Occipital lobe (tissue), 1 donor: ENCODE measurements at regions not wholly inside any gene's neighbourhood (a gene's known extent, or its start where the extent isn't known, plus 50 kb on each side); places are given as distances from the start of the nearest gene placed in this dataset.

Experiments
- DNase-seq: peaks from one replicate; lab custom pipeline; 2025; lab: John Stamatoyannopoulos, UW

GRCh38 chr1:56074007-56074651 lies 505.2 kb downstream of the PLPP3 start:
- DNase-seq: no peak

GRCh38 chr1:56073614-56074006 lies 505.8 kb downstream of the PLPP3 start:
- no peak for DNase-seq

DNA sequence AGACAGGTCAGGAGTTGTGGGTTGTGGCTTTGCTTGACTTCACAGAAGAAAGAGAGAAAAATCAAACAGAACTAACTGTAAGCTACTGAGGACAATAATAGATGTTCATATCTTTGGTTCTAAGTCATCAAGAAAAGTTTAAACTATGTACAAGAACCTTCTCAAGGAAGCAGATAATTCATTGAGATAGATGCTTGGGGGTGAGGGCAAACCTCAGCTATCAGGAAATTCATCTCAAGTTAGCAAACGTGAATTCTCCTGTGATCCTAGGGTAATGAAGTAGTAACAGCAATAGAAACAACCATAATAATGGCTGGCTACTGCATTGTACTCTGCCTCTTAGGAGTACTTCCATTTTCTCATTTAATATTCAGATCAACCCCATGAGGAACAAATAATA lies 506.2 kb downstream of the PLPP3 start:
- DNase-seq: no peak

DNA sequence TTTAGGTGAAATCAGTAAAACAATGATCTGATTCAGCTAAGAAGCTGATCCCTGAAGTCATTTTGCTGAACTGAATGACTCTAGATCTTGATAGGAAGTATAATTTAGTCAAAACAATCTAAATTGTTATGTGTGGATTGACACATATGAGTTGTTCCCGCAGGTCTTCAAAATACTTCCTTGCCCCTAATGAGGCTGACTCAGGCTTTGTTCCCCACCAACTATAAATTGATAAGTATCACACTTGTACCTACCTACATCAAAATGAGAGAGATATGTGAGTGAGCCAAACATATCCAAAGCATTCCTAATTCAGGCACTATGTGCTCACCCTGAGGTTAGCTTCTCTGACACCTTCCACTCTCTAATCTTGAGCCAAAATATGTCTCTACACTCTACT lies 507.1 kb downstream of the PLPP3 start:
- no peak for DNase-seq

DNA sequence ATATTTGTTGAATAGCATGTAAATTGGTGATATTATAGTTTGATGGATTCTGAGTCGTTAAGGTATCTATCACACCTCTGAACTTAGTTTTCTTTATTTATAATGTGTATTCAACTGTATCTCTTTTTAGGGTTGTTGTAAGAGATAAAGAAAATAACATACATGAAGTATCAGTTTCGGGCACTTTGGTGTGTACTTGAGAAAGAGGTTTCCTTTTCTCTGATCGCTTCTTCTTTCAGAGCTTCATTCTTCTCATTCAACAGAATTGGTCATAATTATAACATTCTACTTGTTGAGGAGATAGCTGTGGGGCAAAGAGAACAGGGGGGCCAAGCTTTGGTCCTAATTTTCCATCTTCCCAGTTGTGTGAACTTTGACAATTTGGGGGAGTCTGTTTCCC lies 508.0 kb downstream of the PLPP3 start:
- no peak for DNase-seq

DNA sequence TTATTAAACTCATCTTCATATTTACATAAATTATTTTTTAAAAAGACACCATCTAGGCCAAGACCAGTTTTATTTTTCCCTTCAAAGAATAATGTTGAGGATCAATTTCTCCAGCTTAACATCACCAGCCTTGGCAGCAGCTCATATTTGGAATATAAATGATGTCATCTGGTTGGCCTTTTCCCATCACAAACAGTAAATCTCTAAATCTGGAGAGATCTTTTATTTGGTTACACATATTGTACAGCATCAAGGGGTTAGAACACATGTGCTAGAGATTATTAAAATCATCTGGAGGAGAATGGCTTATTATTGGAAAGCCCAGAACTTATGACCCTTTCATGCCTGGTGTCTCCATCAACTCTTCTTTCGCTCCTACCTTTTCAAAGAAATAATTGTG lies 508.8 kb downstream of the PLPP3 start:
- DNase-seq: no peak

DNA sequence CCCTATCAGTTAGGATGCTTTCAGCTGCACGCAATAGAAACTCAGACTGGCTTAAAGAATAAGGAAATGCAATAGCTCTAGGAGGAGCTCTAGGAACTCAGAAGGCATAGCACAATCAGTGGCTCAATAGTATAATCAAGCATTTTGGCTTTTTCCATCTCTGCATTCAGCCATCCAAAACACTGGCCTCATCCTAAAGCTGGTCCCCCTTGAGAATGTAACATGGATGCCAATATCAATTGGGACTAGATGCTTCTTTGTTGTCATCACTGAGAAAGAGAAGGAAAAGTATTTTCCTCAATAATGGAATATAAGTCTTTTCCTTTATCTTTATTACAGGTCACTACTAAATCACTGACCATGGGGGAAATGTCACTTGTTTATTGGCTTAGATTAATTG lies 509.5 kb downstream of the PLPP3 start:
- no peak for DNase-seq

- no peak for DNase-seq
These were observed 510.5 kb downstream of the PLPP3 start for GRCh38 chr1:56068908-56069307.

DNA sequence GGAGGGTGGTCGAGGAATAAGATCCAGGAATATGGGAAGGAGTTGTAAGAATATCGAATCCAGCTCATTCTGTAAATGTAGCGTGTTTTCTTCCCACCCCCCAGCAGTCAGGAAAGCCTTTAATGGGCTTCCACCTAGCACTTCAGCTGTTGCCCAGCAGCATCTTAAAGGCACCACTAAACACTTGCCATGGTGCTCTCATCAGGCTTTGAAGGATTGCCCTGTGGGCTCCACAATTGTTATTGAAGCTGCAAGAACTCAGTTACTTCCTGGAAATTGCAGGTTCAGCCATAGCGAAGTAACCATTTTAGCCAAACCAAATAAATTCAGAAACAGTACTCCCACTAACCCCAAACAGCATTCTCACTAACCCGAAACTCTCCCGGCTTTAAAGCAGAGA lies 511.2 kb downstream of the PLPP3 start:
- DNase-seq: no peak

DNA sequence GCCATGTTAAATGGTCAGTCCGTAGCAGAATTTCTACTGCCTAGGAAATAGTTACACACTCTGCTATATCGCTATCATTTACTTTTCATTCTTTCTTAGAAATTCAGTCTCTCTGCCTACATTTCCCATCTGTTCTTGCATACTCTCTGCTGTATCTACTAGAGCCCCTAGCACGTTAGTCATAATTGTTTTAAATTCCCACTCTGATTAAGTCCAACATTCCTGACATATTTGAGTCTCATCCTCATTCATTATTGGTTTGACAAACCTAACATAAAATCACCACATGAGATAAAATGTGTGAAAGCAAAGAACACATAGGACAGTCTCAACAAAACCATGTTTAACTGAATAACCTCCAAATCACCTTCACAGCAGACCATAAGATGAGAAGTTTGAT lies 513.6 kb downstream of the PLPP3 start:
- DNase-seq: no peak

DNA sequence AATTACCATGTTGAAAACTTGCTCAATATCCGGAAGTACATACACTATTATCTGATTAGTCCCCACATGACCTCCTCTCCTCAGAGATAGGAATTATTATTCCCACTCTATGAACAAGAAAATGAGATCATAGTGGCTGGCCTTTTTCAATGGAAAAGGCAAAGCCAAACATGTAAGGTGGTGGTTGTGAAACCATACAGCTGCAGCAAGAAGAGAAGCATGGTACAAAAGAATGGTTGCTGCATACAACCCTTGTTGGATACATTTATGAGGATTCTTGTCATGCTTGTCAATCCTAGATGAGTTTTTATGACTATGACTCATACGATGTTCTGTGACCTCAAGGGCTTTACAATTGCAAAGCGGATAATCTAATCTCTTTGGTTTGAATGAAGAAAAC lies 514.7 kb downstream of the PLPP3 start:
- no peak for DNase-seq

GRCh38 chr1:56063461-56063860 lies 515.9 kb downstream of the PLPP3 start:
- DNase-seq: peak; percentile 40

DNA sequence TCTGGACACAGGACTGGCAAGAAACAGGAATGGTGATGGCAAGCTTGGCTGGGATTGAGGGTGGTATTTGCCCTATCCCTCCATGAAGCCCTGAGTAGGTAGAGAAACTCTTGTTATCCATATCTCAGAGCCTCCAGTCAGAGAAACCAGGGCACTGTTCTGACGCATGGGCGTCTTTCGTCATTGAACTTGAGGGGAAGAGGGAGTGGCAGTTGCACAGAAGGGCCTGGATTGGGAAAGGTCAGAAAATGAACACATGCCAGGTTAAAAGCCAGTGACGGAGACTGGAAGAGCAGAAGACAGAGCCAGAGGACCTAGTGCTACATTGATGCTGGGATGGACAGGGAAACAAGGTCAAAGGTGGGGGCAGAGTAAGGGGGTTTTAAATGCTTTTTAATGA lies 516.7 kb downstream of the PLPP3 start:
- no peak for DNase-seq

DNA sequence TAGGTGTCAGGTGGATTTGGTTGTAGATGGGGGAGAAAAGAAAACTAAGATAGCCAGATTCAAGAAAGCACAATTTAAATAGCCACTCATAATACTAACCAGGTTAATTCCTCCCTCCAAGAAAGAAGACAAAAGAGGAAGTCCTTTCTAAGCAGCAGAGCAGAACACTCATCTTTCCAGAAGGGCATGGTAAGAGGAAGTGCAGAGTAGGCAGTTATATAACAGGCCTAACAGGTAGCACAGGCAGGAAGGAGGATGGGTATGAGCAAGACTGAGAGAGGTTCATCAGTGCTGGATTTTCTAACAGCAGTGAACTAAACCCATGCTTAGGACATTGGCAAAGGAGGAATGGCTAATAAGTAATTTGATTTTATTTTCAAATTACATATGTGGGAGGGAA lies 517.5 kb downstream of the PLPP3 start:
- no peak for DNase-seq

DNA sequence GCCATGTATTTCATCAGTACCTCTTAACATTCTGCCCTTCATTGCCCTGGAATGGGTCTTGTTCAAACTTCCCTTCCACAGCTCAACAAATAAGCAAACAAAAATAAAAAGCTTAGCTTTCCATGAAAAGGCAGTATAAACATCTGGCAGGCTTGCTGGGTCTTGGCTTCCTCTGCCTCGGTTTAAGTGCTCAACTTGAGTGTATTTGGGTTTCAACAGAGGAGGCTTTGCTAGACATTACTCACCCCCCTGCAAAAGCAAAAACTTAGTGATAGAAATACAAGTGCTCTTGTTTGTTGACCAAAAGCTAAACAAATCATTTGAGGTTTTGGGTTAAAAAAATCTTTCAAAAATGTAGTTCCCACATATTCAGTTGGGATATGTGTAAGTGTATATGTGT lies 518.5 kb downstream of the PLPP3 start:
- no peak for DNase-seq

- no peak for DNase-seq
These were observed 521.6 kb downstream of the PLPP3 start for GRCh38 chr1:56057466-56058405.

- DNase-seq: no peak
These were observed 522.7 kb downstream of the PLPP3 start for GRCh38 chr1:56056438-56057287.

GRCh38 chr1:56054959-56055358 lies 524.4 kb downstream of the PLPP3 start:
- DNase-seq: no peak

DNA sequence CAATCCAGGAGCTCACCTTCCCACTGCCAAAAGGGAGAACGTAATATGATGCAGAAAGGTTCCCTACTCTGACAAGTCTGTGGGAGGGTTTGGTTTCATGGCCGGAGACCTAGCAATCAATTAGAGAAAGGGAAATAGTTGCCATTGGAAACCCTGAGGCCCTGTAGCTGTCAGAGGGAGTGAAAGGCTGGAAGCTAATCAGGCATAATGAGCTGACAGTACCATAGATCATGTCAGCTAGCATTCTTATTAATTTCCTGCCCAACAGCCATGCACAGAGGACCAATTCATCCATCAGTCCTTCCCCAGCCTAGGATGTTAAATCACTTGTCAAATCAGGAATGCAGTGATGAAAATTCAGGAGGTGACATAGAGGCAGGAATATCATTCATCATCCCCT lies 527.3 kb downstream of the PLPP3 start:
- DNase-seq: no peak

DNA sequence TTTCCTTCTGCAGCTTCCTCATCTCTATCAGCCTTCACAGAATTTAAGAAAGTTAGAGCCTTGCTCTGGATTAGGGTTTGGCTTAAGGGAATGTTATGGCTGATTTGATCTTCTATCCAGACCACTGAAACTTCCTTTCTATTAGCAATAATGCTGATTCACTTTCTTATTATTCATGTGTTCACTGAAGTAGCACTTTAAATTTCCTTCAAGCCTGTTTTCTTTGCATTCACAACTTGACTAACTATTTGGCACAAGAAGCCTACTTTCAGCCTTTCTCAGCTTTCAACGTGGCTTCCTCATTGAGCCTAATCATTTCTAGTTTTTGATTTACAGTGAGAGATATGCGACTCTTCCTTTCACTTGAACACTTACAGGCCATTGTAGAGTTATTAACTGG lies 528.5 kb downstream of the PLPP3 start:
- no peak for DNase-seq

DNA sequence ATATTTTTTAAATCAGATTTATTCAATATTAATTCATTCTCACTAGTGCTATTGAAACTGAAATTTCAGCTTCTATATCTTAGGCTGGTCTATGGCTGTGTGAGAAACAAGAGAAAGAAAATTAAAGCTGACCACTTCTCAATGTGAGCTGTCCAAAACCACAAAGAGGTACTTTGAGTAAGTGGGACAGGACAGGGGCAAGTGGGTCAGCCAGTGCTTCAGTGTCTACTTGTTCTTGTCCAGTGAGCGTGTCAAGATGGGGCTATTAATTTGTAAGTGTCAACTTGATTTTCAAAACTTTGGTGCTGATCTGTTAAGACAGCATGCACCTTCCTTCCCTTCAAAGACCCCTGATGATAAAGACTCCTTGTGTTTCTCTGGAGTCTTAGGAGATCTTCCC lies 533.9 kb downstream of the PLPP3 start:
- no peak for DNase-seq

GRCh38 chr1:56045062-56045461 lies 534.3 kb downstream of the PLPP3 start:
- no peak for DNase-seq
